ENCODE measurements at regions not wholly inside any gene's neighbourhood (a gene's known extent, or its start where the extent isn't known, plus 50 kb on each side); places are given as distances from the start of the nearest gene placed in this dataset.
"Not testable (repeated sequence)": the region's sequence is repeated elsewhere in the genome, so short reads cannot be mapped to it uniquely, and the experiment has no call there.

- no peak for DNase-seq (ENCODE audit: low spot score)
These were observed 53.5 kb upstream of the EPB41L4A start for GRCh38 chr5:112472614-112473013.

- DNase-seq (ENCODE audit: low spot score), result no peak
These were observed 54.9 kb upstream of the EPB41L4A start for GRCh38 chr5:112473989-112474388.

GRCh38 chr5:112475747-112476365, 56.8 kb upstream of the EPB41L4A start:
- no peak for DNase-seq (ENCODE audit: low spot score)

GRCh38 chr5:112479418-112479817, 60.3 kb upstream of the EPB41L4A start:
- no peak for DNase-seq (ENCODE audit: low spot score)

- DNase-seq (ENCODE audit: low spot score), result no peak
These were observed 61.4 kb upstream of the EPB41L4A start for GRCh38 chr5:112480501-112480900.

- no peak for DNase-seq (ENCODE audit: low spot score)
These were observed 64.6 kb upstream of the EPB41L4A start for GRCh38 chr5:112483704-112484103.

- DNase-seq (ENCODE audit: low spot score), result no peak
These were observed 66.9 kb upstream of the EPB41L4A start for GRCh38 chr5:112485934-112486355.

GRCh38 chr5:112491257-112491656, 72.2 kb upstream of the EPB41L4A start:
- no peak for DNase-seq (ENCODE audit: low spot score)

- peak; percentile 38 for DNase-seq (ENCODE audit: low spot score)
These were observed 73.2 kb upstream of the EPB41L4A start for GRCh38 chr5:112492291-112492690.

- not testable (repeated sequence) for DNase-seq (ENCODE audit: low spot score)
These were observed 84.8 kb upstream of the EPB41L4A start for GRCh38 chr5:112503749-112504501.

GRCh38 chr5:112509097-112509496, 90.0 kb upstream of the EPB41L4A start:
- not testable (repeated sequence) for DNase-seq (ENCODE audit: low spot score)

DNA sequence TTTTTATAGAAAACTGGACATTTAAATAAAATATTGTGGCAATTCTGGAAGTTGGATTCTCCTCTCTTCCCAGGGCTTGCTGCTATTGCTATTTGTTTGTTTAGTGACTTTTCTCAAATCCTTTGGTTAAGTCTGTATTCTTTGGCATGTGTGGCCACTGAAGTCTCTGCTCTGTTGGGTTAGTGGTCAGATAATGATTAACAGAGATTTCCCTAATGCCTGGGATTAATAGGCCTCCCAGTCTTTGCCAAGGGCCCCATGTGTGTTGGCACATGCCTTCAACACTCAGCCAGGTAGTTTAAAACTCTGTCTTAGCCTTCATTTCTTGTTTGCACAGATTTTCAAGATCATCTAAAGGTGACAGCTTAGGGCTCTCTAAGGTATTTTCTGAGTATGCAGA, 92.8 kb upstream of the EPB41L4A start:
- DNase-seq (ENCODE audit: low spot score), result no peak

GRCh38 chr5:112512901-112513300, 93.8 kb upstream of the EPB41L4A start:
- DNase-seq (ENCODE audit: low spot score), result no peak

- no peak for DNase-seq (ENCODE audit: low spot score)
These were observed 95.0 kb upstream of the EPB41L4A start for GRCh38 chr5:112514111-112514510.

DNA sequence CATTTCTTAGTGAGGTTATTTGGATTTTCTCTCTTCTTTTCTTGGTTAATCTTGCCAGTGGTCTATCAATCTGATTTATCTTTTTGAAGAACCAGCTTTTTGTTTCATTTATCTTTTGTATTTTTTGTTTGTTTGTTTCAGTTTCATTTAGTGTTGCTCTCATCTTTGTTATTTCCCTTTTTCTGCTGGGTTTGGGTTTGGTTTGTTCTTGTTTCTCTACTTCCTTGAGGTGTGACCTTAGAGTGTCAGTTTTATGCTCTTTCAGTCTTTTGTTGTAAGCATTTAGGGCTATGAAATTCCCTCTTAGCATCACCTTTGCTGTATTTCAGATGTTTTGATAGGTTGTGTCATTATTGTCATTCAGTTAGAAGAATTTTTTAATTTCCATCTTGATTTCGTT, 101.4 kb upstream of the EPB41L4A start:
- DNase-seq (ENCODE audit: low spot score), result not testable (repeated sequence)

- DNase-seq (ENCODE audit: low spot score), result not testable (repeated sequence)
These were observed 104.0 kb upstream of the EPB41L4A start for GRCh38 chr5:112522891-112523673.

GRCh38 chr5:112523674-112524263, 104.7 kb upstream of the EPB41L4A start:
- not testable (repeated sequence) for DNase-seq (ENCODE audit: low spot score)

GRCh38 chr5:112525217-112525616, 106.1 kb upstream of the EPB41L4A start:
- no peak for DNase-seq (ENCODE audit: low spot score)

GRCh38 chr5:112528928-112529327, 109.9 kb upstream of the EPB41L4A start:
- DNase-seq (ENCODE audit: low spot score), result no peak

DNA sequence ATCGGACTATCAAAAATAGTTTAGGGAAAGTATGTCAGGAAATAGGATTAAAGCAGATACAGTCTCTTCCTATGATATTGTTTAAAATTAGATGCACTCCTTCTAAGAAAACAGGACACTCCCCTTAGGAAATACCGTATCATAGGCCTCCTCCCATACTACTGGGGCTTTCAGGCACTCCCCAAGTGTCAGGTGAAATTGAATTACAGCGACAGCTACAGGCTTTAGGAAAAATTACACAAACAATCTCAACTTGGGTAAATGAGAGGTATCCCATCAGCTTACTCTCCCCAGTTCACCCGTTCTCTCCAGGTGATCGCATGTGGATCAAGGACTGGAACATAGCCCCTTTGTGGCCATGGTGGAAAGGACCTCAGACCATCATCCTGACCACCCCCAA, 110.4 kb upstream of the EPB41L4A start:
- no peak for DNase-seq (ENCODE audit: low spot score)

DNA sequence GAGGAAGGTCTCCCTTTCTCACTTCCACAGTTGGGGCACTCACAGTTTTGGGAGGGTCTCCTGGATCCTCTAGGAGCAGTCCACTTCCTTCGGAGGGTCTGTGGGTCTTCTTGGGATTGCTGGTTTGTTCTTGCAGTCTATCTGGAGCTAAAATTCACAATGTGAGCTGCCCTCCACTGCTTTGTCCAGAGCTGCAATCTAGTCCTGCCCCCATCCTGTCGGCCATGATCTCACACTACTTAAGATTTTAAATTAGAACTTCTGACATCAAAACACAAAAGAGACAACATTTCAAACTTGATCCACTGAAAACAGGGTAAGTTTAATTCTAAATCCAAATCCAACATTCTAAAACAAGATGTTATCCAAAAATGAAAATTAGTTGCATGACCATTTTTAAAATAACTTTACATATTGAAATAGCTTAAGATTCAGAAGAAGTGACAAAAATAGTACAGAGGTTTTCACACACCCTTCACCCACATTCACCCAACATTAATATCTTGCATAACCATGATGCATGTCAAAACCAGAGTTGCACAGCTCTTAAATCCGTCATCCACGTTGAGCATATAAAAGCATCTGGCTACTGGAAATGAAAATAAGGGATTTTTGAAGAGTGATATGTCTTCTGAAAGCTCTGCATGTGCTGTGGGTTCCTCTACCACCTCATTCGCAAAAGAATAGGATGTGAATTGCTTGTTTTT, 113.7 kb upstream of the EPB41L4A start:
- DNase-seq (ENCODE audit: low spot score), result no peak

GRCh38 chr5:112533362-112533761, 114.3 kb upstream of the EPB41L4A start:
- DNase-seq (ENCODE audit: low spot score), result no peak
